ENCODE measurements at regions not wholly inside any gene's neighbourhood (a gene's known extent, or its start where the extent isn't known, plus 50 kb on each side); places are given as distances from the start of the nearest gene placed in this dataset.

- no peak for TF ChIP-seq CTCF (IDR thresholded peaks at IDR 0.05)
- no peak for DNase-seq
- no peaks in the 10 kb centered on the region for H3K36me3 Mint-ChIP-seq (ENCODE audit: low read depth)
- H3K4me1 Mint-ChIP-seq = no peaks in the 10 kb centered on the region
- H3K27me3 Mint-ChIP-seq (ENCODE audit: low read depth, poor library complexity) = peaks cover 7% of the 10 kb centered on the region
- H3K9me3 Mint-ChIP-seq = peaks cover 19% of the 10 kb centered on the region
- H3K27ac Mint-ChIP-seq = no peak overlapping the region
- no peak overlapping the region for H3K4me3 Mint-ChIP-seq
Measured at GRCh38 chr11:110818032-110818687, 105.9 kb upstream of the ARHGAP20 start.

GRCh38 chr11:110812086-110812733 lies 100.0 kb upstream of the ARHGAP20 start:
- no peak for DNase-seq
- no peak for TF ChIP-seq CTCF (IDR thresholded peaks at IDR 0.05)
- no peaks in the 10 kb centered on the region for H3K36me3 Mint-ChIP-seq (ENCODE audit: low read depth)
- no peaks in the 10 kb centered on the region for H3K4me1 Mint-ChIP-seq
- no peak overlapping the region for H3K4me3 Mint-ChIP-seq
- H3K9me3 Mint-ChIP-seq = peaks cover 19% of the 10 kb centered on the region
- H3K27ac Mint-ChIP-seq = no peak overlapping the region
- no peaks in the 10 kb centered on the region for H3K27me3 Mint-ChIP-seq (ENCODE audit: low read depth, poor library complexity)

- no peaks in the 10 kb centered on the region for H3K27me3 Mint-ChIP-seq (ENCODE audit: low read depth, poor library complexity)
- no peak for DNase-seq
- H3K36me3 Mint-ChIP-seq (ENCODE audit: low read depth) = no peaks in the 10 kb centered on the region
- peaks cover 5% of the 10 kb centered on the region for H3K9me3 Mint-ChIP-seq
- peaks cover 11% of the 10 kb centered on the region for H3K4me1 Mint-ChIP-seq
- no peak for TF ChIP-seq CTCF (IDR thresholded peaks at IDR 0.05)
- H3K27ac Mint-ChIP-seq = no peak overlapping the region
- no peak overlapping the region for H3K4me3 Mint-ChIP-seq
Measured at GRCh38 chr11:110809417-110810199, 97.4 kb upstream of the ARHGAP20 start.

GRCh38 chr11:110808248-110808647 lies 96.0 kb upstream of the ARHGAP20 start:
- Mint-ChIP-seq H3K36me3 (ENCODE audit: low read depth) (no peaks in the 10 kb centered on the region), H3K4me3 (no peak overlapping the region), H3K27ac (no peak overlapping the region), H3K4me1 (peaks cover 11% of the 10 kb centered on the region), H3K27me3 (ENCODE audit: low read depth, poor library complexity) (no peaks in the 10 kb centered on the region), H3K9me3 (no peaks in the 10 kb centered on the region)
- DNase-seq = no peak
- TF ChIP-seq CTCF (IDR thresholded peaks at IDR 0.05) = no peak

- H3K27ac Mint-ChIP-seq = no peak overlapping the region
- H3K27me3 Mint-ChIP-seq (ENCODE audit: low read depth, poor library complexity) = no peaks in the 10 kb centered on the region
- DNase-seq = no peak
Measured at GRCh38 chr11:110807801-110808200, 95.6 kb upstream of the ARHGAP20 start.

More at GRCh38 chr11:110807801-110808200, 95.6 kb upstream of the ARHGAP20 start:
- no peak for TF ChIP-seq CTCF (IDR thresholded peaks at IDR 0.05)
- Mint-ChIP-seq H3K36me3 (ENCODE audit: low read depth) (no peaks in the 10 kb centered on the region), H3K9me3 (no peaks in the 10 kb centered on the region), H3K4me1 (peaks cover 11% of the 10 kb centered on the region), H3K4me3 (no peak overlapping the region)
